HG03439 (cell line): ENCODE measurements at regions not wholly inside any gene's neighbourhood (a gene's known extent, or its start where the extent isn't known, plus 50 kb on each side); places are given as distances from the start of the nearest gene placed in this dataset.
A peak's percentile ranks its signal among the peaks of the same experiment; 100 is the strongest.

Experiments
- ATAC-seq: cut with Tn5 transposase; IDR thresholded peaks from one replicate; pipeline ENCODE4 v1.9.1; 2021; ENCODE audit warnings: mild to moderate bottlenecking, moderate library complexity; ENCODE audit not compliant: unreplicated experiment

DNA sequence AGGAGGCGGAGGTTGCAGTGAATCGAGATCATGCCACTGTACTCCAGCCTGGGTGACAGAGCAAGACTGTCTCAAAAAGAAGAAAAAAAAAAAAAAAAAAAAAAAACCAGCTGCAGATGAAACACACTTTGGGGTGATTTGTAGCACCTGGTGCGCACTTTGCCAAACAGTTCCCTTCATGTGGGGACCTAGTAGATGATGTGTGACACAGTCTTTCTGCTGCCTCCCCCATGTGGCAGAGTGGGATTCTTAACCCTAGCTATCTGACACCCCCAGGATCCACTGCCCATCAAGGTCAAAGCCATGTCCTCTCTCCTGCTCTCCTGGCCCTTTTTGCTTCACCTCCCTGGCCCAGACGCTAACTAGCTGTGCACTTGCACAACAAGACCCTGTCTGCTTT is 52.1 kb upstream of the PDZD8 start:
- ATAC-seq = no peak

DNA sequence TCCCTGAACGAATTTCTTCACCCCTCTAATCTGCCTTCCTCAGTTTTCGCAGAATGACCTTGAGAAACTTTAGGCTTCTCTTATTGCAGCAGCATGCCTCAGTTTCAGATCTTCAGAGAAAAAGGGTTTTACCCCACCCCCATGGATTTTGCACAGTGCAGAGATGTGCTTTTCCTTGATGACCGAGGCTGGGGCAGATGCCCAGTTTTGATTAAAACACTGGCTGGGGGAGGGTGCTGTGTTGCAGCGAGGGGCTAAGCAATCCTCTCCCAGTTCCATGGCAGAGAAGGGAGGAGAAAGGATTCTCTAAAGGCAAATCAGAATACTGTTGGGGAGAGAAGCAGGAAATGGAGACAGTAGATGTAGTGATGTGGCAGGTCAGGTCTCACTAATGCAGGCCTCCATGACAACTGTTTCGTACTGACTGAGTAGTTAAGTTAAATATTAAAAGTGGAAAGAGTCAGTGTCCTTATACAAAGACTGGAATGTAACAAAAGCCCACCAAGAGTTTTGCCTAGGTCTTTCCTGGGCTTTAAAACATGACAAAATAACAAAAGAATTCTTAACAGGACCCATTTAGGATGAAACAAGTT is 50.8 kb upstream of the PDZD8 start:
- peak; percentile 61 for ATAC-seq

DNA sequence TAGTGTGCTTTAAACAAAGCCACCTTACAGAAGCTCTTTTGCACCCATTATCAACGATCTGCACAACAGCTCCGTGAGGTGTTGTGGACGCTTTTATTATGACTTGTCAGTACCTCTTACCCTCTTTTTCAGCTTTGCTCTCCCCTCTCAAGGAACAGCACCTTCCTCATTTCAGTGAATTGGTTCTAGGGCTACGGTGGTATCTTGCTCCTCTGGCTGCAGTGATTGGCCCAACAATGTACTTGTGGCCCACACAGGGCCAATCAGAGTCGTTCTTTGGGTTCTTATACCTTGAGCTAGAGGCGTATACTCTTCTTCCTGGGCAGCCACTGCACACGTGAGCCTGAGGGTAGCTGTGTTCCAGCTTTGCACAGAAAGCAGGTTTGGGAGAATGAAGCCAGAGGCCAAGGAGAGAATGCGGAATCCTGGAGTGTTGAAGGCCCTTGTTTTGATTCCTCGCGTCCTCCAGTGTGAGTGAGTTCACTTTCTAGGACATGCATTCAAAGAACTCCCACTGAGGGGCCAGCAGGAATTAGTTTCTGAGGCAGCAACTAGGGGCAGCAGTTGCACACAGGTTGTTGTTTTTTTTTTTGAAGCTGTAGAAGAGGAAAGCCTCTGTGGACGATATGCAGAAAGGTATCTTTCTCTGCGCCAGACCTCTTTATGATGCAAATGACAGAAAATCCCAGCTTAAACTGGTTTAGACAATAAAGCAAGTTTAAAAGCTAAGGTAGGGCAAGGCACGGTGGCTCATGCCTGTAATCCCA is 49.8 kb upstream of the PDZD8 start:
- ATAC-seq = no peak
